PC-3 (cell line): ENCODE measurements at regions not wholly inside any gene's neighbourhood (a gene's known extent, or its start where the extent isn't known, plus 50 kb on each side); places are given as distances from the start of the nearest gene placed in this dataset.

ENCODE experiments used
- ATAC-seq: fragments of 200-7000 bp; cut with Tn5 transposase; 2 replicates; pipeline ENCODE4 v1.9.1; 2020; ENCODE audit warnings: mild to moderate bottlenecking, moderate library complexity
- BruUV-seq: library from RNA; stranded (reverse); fragments of 400-500 nt; replicated peaks from 2 replicates; lab custom pipeline; 2021; lab: Mats Ljungman, UMichigan
- CTCF ChIA-PET: fragments of 300-600 bp; sonication (Branson Sonifier 250); formaldehyde crosslinking; loops from one replicate; lab custom pipeline; 2022; ENCODE audit warnings: antibody characterized with exemption; lab: Charles Lee
- POLR2A ChIA-PET: fragments of 300-600 bp; sonication (Branson Sonifier 250); formaldehyde crosslinking; loops from one replicate; lab custom pipeline; 2022; ENCODE audit warnings: antibody characterized with exemption; ENCODE audit not compliant: unreplicated experiment; lab: Charles Lee
- DNase-seq: peaks from one replicate; pipeline ENCODE4 v3.0.0-alpha.2; 2015
- H2AFZ ChIP-seq: fragments of 300-600 bp; sonication (generic); 2 replicates; pipeline ENCODE4 v1.6.0; 2016; ENCODE audit warnings: antibody characterized with exemption, low read length
- H3F3A ChIP-seq: fragments of 300-600 bp; sonication (generic); one replicate; pipeline ENCODE4 v1.6.0; 2017; ENCODE audit warnings: antibody characterized with exemption, low read length, control low read depth, mild to moderate bottlenecking; ENCODE audit not compliant: unreplicated experiment
- H3K27ac ChIP-seq: fragments of 300-600 bp; sonication (generic); 2 replicates; pipeline ENCODE4 v1.5.1; 2016; ENCODE audit warnings: mild to moderate bottlenecking, low read length
- H3K27me3 ChIP-seq: fragments of 300-600 bp; sonication (generic); 2 replicates; pipeline ENCODE4 v1.6.1; 2016; ENCODE audit warnings: low read length, mixed read lengths
- H3K36me3 ChIP-seq: fragments of 300-600 bp; sonication (generic); 2 replicates; pipeline ENCODE4 v1.6.1; 2016; ENCODE audit warnings: low read depth, mixed run types, low read length, mixed read lengths
- H3K4me1 ChIP-seq: fragments of 300-600 bp; sonication (generic); 2 replicates; pipeline ENCODE4 v1.5.1; 2016; ENCODE audit warnings: low read length; ENCODE audit not compliant: insufficient read depth
- H3K4me2 ChIP-seq: fragments of 300-600 bp; sonication (generic); 2 replicates; pipeline ENCODE4 v1.6.0; 2016; ENCODE audit warnings: low read length
- H3K4me3 ChIP-seq: fragments of 300-600 bp; sonication (generic); 2 replicates; pipeline ENCODE4 v1.5.1; 2016; ENCODE audit warnings: mild to moderate bottlenecking, low read length, mixed read lengths
- H3K79me2 ChIP-seq: fragments of 300-600 bp; sonication (generic); 2 replicates; pipeline ENCODE4 v1.6.1; 2017; ENCODE audit warnings: low read length, mixed read lengths
- H3K9ac ChIP-seq: fragments of 300-600 bp; sonication (generic); 2 replicates; pipeline ENCODE4 v1.6.0; 2016; ENCODE audit warnings: mild to moderate bottlenecking, low read length
- H3K9me2 ChIP-seq: fragments of 300-600 bp; sonication (generic); replicated peaks from 2 replicates; pipeline ENCODE4 v1.6.1; 2016; ENCODE audit warnings: mixed run types, low read length, mixed read lengths
- H3K9me3 ChIP-seq: fragments of 300-600 bp; sonication (generic); 2 replicates; pipeline ENCODE4 v1.6.1; 2016; ENCODE audit warnings: low read length, mixed read lengths
- H4K20me1 ChIP-seq: fragments of 300-600 bp; sonication (generic); 2 replicates; pipeline ENCODE4 v1.6.1; 2016; ENCODE audit warnings: low read length, mixed read lengths
- CTCF ChIP-seq: fragments of 300-600 bp; sonication (generic); conservative IDR thresholded peaks from 2 replicates; pipeline ENCODE4 v1.5.1; 2017; ENCODE audit warnings: antibody characterized with exemption, low read depth, mild to moderate bottlenecking, low read length
- EZH2 ChIP-seq: fragments of 300-600 bp; sonication (generic); IDR thresholded peaks from one replicate; pipeline ENCODE4 v1.6.1; 2017; ENCODE audit warnings: antibody characterized with exemption, mild to moderate bottlenecking, low read length; ENCODE audit not compliant: unreplicated experiment
- EZH2phosphoT487 ChIP-seq: fragments of 300-600 bp; sonication (generic); IDR thresholded peaks from 2 replicates; pipeline ENCODE4 v1.6.1; 2018; ENCODE audit warnings: mild to moderate bottlenecking, antibody characterized with exemption, low read length, borderline replicate concordance
- intact Hi-C: fragments of 100-400 bp; cut with micrococcal nuclease; formaldehyde crosslinking; loops from 2 replicates; pipeline ENCODE4 v1.9.0; 2023

DNA sequence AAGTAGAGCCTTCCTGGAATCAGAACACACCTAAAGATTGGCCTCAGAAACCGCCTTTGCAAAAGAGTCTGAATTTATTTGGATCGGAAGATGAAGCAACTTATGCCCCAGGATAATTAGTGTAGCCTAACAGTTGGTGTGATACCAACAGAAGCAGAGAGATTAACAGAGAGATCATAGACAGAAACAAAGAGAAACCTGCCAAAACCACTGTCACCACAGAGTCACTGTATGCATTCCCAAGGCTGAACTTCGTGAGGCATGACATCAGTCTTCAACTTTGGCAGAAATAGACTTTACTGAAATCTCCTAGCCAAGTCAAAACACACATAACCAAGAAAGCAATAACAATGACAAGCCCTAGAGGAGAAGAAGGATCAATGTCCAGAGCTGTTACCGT, 361.8 kb downstream of the ELAVL2 start:
- Histone ChIP-seq H3K27ac (no peak overlapping the region), H3K4me2 (no peak overlapping the region), H3K4me3 (no peak overlapping the region), H3K9ac (no peak overlapping the region), H3K9me2 (no peaks in the 10 kb centered on the region), H3K79me2 (no peaks in the 10 kb centered on the region), H3K4me1 (no peaks in the 10 kb centered on the region), H4K20me1 (no peaks in the 10 kb centered on the region), H3K36me3 (no peaks in the 10 kb centered on the region), H3K27me3 (no peaks in the 10 kb centered on the region), H3K9me3 (no peaks in the 10 kb centered on the region), H3F3A (no peaks in the 10 kb centered on the region), H2AFZ (no peak overlapping the region)
- ATAC-seq: no peak
- no peak for TF ChIP-seq EZH2
- no peak for TF ChIP-seq CTCF
- TF ChIP-seq EZH2phosphoT487: no peak
- DNase-seq: no peak
- BruUV-seq: no TSS peak
- POLR2A ChIA-PET: no interaction called here
- CTCF ChIA-PET: no interaction called here
- intact Hi-C loops: no loop called here

GRCh38 chr9:23467276-23467675, 358.8 kb downstream of the ELAVL2 start:
- no peaks in the 10 kb centered on the region for H3K4me1 ChIP-seq
- H4K20me1 ChIP-seq: no peaks in the 10 kb centered on the region
- no peaks in the 10 kb centered on the region for H3K36me3 ChIP-seq
- H3K79me2 ChIP-seq: no peaks in the 10 kb centered on the region
- no TSS peak for BruUV-seq
- no peak for DNase-seq
- no peak overlapping the region for H2AFZ ChIP-seq
- H3K27ac ChIP-seq: no peak overlapping the region
- H3K9ac ChIP-seq: no peak overlapping the region
- no peak overlapping the region for H3K4me3 ChIP-seq
- no peaks in the 10 kb centered on the region for H3K9me3 ChIP-seq
- no peaks in the 10 kb centered on the region for H3K27me3 ChIP-seq
- ATAC-seq: no peak
- no peak overlapping the region for H3K4me2 ChIP-seq
- ChIA-PET POLR2A (no interaction called here), CTCF (no interaction called here)
- no peaks in the 10 kb centered on the region for H3F3A ChIP-seq
- intact Hi-C loops: no loop called here
- H3K9me2 ChIP-seq: no peaks in the 10 kb centered on the region
- TF ChIP-seq CTCF: no peak
- no peak for TF ChIP-seq EZH2
- TF ChIP-seq EZH2phosphoT487: no peak

GRCh38 chr9:23477908-23478307, 348.1 kb downstream of the ELAVL2 start:
- no peak for TF ChIP-seq EZH2
- no peak for TF ChIP-seq EZH2phosphoT487
- no peak for TF ChIP-seq CTCF
- ChIA-PET CTCF (no interaction called here), POLR2A (no interaction called here)
- no TSS peak for BruUV-seq
- no peaks in the 10 kb centered on the region for H3K9me2 ChIP-seq
- no peaks in the 10 kb centered on the region for H4K20me1 ChIP-seq
- H3K27me3 ChIP-seq: no peaks in the 10 kb centered on the region
- H3K9me3 ChIP-seq: no peaks in the 10 kb centered on the region
- DNase-seq: no peak
- no peak overlapping the region for H3K4me3 ChIP-seq
- H3K79me2 ChIP-seq: no peaks in the 10 kb centered on the region
- intact Hi-C loops: no loop called here
- no peaks in the 10 kb centered on the region for H3K36me3 ChIP-seq
- H3K27ac ChIP-seq: no peak overlapping the region
- H3K9ac ChIP-seq: no peak overlapping the region
- no peak overlapping the region for H3K4me2 ChIP-seq
- ATAC-seq: no peak
- no peaks in the 10 kb centered on the region for H3F3A ChIP-seq
- H3K4me1 ChIP-seq: no peaks in the 10 kb centered on the region
- no peak overlapping the region for H2AFZ ChIP-seq
